Activated naive CD4-positive, alpha-beta T cell treated with anti-CD3 and anti-CD28 coated beads, Interleukin-2, amount 50 U/mL, for 72 hours (primary cell): ENCODE measurements at regions not wholly inside any gene's neighbourhood (a gene's known extent, or its start where the extent isn't known, plus 50 kb on each side); places are given as distances from the start of the nearest gene placed in this dataset.
"Not testable (repeated sequence)": the region's sequence is repeated elsewhere in the genome, so short reads cannot be mapped to it uniquely, and the experiment has no call there.

Source experiments
- ATAC-seq, 2 donors: fragments of 150-1000 bp; cut with Tn5 transposase; 2 replicates each; pipeline ENCODE4 v1.10.0; 2021; ENCODE audit warnings: mild to moderate bottlenecking in 2 of 2, moderate library complexity in 2 of 2
- DNase-seq, 2 donors: peaks; one replicate each; pipeline ENCODE4 v3.0.0; 2021 to 2022; ENCODE audit warnings: low spot score in 2 of 2
- H3K27ac Mint-ChIP-seq, 2 donors: one replicate each; pipeline ENCODE4 v1.8.0; 2022; ENCODE audit warnings: mild to moderate bottlenecking in 2 of 2, mixed read lengths in 2 of 2
- H3K36me3 Mint-ChIP-seq, 2 donors: one replicate each; pipeline ENCODE4 v1.8.0; 2022; ENCODE audit warnings: mixed read lengths in 2 of 2
- H3K9me3 Mint-ChIP-seq, 2 donors: one replicate each; pipeline ENCODE4 v1.8.0; 2022; ENCODE audit warnings: mixed read lengths in 2 of 2

DNA sequence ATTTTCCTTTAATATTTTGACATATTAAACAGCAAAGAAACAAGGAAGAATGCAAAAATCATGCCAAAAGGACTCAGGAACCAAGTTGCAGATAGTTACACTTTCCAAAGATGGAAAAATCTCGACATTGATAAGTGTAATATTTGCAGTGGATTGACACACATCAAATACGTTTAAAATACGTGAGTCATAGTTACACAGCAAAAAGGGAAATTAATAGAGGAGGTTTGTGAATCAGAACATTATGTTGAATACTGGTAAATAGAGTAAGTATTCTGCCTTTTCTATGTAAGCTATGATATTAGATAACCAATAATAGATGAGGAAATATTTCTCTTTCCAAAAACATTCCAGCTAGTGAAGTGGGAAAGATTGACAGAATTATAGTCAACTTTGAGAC is 1761.3 kb upstream of the IGFBP7 start:
- no peak for DNase-seq
- no peak for ATAC-seq
- Mint-ChIP-seq H3K36me3 (peaks cover 0 to 5% of the 10 kb centered on the region in 2 donors), H3K27ac (no peak overlapping the region), H3K9me3 (peaks cover 7 to 12% of the 10 kb centered on the region in 2 donors)

GRCh38 chr4:58849026-58849425 is 1738.8 kb upstream of the IGFBP7 start:
- Mint-ChIP-seq H3K9me3 (peaks cover 14 to 25% of the 10 kb centered on the region in 2 donors), H3K36me3 (no peaks in the 10 kb centered on the region), H3K27ac (no peak overlapping the region)
- DNase-seq, result no peak
- ATAC-seq, result no peak

DNA sequence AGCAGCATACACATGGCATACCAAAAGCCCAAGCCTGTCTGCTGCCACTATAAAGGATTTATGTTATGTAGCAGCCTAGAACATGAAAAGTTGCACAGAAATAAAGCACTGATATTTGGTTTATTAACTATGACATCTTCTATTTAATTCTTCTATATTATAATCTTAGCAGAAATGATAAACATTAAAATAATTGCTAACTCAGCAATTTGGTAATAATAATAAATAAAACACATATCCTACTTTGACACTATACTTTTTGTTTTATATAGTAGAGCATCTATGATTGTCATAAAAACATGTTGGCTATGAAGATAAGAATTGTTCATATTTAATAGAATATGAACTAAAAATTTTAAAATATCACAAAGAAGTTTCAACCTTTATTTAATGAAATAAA is 1733.3 kb upstream of the IGFBP7 start:
- ATAC-seq (no peak), DNase-seq (no peak)
- H3K36me3 Mint-ChIP-seq, result peaks cover 0 to 9% of the 10 kb centered on the region in 2 donors
- H3K9me3 Mint-ChIP-seq, result peaks cover 23 to 41% of the 10 kb centered on the region in 2 donors
- H3K27ac Mint-ChIP-seq, result no peak overlapping the region

GRCh38 chr4:58833126-58833525 is 1722.9 kb upstream of the IGFBP7 start:
- H3K36me3 Mint-ChIP-seq, result no peaks in the 10 kb centered on the region
- H3K27ac Mint-ChIP-seq, result no peak overlapping the region
- peaks cover 15 to 22% of the 10 kb centered on the region in 2 donors for H3K9me3 Mint-ChIP-seq

GRCh38 chr4:58825278-58825677 is 1715.1 kb upstream of the IGFBP7 start:
- DNase-seq, result no peak
- H3K9me3 Mint-ChIP-seq, result peaks cover 23 to 25% of the 10 kb centered on the region in 2 donors
- H3K27ac Mint-ChIP-seq, result no peak overlapping the region
- H3K36me3 Mint-ChIP-seq, result no peaks in the 10 kb centered on the region
- no peak for ATAC-seq

More at GRCh38 chr4:58833126-58833525, 1722.9 kb upstream of the IGFBP7 start:
- no peak for ATAC-seq
- DNase-seq, result no peak

DNA sequence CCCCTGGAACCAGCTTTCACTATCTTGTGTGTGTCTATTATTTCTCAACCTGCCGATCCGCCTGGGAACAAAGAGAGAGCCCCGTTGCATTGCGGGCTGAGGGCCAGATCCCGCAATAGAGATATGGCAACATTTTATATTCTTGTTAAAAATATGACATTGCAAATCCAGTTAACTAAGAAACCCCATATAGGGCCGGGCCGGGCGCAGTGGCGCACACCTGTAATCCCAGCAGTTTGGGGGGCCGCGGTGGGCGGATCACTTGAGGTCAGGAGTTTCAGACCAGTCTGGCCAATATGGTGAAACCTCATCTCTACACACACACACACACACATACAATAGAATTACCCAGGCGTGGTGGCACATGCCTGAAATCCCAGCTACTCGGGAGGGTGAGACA is 1708.4 kb upstream of the IGFBP7 start:
- not testable (repeated sequence) for H3K36me3 Mint-ChIP-seq

GRCh38 chr4:58809948-58810347 is 1699.8 kb upstream of the IGFBP7 start:
- H3K27ac Mint-ChIP-seq, result no peak overlapping the region
- no peak for DNase-seq
- peaks cover 20 to 27% of the 10 kb centered on the region in 2 donors for H3K9me3 Mint-ChIP-seq
- ATAC-seq, result no peak
- H3K36me3 Mint-ChIP-seq, result no peaks in the 10 kb centered on the region

More for the DNA sequence above, 1708.4 kb upstream of the IGFBP7 start:
- H3K27ac Mint-ChIP-seq, DNase-seq, ATAC-seq: not testable (repeated sequence)
- peaks cover 14 to 20% of the 10 kb centered on the region in 2 donors for H3K9me3 Mint-ChIP-seq

DNA sequence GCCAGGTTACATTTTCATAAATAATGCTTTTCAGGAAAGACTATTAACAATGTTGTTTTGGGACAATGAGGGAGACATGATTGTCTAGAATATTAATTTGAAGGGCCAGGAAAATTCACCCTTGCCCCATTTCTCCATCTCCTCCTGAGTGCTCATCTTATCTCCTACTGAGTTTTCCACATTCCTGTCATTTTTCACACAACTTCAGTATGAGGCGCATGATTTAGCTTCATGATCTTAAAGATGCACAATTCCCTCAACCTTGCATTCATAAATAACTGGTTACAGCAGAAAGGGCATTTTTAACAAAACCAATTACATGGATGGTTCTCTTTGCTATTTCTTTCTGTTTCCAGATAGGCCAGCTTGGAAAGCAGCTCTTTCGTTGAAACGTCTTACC is 1699.2 kb upstream of the IGFBP7 start:
- ATAC-seq (no peak), DNase-seq (no peak)
- no peak overlapping the region for H3K27ac Mint-ChIP-seq
- peaks cover 21 to 27% of the 10 kb centered on the region in 2 donors for H3K9me3 Mint-ChIP-seq
- no peaks in the 10 kb centered on the region for H3K36me3 Mint-ChIP-seq

DNA sequence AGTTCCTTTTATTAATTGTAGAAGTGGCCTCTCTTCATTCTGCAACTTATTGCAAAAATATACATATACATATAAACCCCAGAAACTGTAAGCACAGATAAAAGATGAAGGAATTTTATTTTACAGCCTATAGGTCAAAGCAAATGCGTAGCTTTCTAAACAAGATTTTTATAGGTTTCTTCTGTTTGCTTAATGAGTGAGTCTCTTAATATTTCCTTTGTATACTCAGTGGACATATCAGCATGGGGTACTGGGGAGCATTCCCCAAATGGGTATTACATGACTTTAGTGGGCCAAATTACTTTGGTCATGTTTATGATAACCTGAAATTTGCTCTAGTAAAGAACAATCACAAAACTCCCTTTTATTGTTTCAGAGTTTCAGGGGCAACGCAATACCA is 1698.6 kb upstream of the IGFBP7 start:
- no peak overlapping the region for H3K27ac Mint-ChIP-seq
- no peak for ATAC-seq
- DNase-seq, result no peak
- no peaks in the 10 kb centered on the region for H3K36me3 Mint-ChIP-seq
- peaks cover 23 to 27% of the 10 kb centered on the region in 2 donors for H3K9me3 Mint-ChIP-seq

GRCh38 chr4:58807843-58808615 is 1697.8 kb upstream of the IGFBP7 start:
- Mint-ChIP-seq H3K9me3 (peaks cover 22 to 26% of the 10 kb centered on the region in 2 donors), H3K27ac (no peak overlapping the region), H3K36me3 (no peaks in the 10 kb centered on the region)
- DNase-seq (no peak), ATAC-seq (no peak)

DNA sequence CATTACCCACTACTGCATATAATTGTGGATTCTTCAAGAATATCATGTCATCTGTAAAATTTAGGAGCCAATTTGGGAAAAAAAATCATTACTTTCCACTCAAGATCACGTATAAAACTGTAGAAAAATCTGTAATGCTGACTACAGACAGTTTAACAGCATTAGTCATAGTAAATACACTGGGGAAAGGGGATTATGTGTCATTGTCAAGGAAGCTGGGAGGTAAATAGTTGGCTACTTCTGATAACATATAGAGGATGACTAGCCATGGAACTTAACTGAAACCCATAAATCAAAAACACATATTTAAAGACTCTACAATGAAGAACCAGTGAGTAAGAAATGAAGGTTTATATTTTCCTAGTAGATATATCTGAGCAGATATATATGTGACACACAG is 1666.4 kb upstream of the IGFBP7 start:
- ATAC-seq (no peak), DNase-seq (no peak)
- H3K9me3 Mint-ChIP-seq, result no peaks in the 10 kb centered on the region
- no peaks in the 10 kb centered on the region for H3K36me3 Mint-ChIP-seq
- H3K27ac Mint-ChIP-seq, result no peak overlapping the region

DNA sequence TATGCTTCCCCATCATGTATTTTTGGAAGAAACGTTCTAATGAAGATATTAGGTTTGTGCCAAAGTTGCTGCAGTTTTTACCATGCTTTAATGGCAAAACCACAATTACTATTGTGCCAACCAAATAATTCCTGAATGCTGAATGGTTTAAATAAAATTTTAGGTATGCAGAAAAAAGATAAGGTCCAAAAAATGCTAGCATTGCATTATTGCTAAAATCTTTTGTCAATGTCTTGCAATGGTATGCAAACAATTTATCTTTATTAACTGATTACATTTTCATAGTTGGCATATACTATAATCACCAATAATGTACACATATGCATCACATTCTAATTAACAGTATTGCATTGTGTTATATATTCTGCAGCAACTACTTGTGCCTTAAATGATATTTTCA is 1657.4 kb upstream of the IGFBP7 start:
- no peaks in the 10 kb centered on the region for H3K36me3 Mint-ChIP-seq
- no peak for DNase-seq
- ATAC-seq, result no peak
- peaks cover 8 to 10% of the 10 kb centered on the region in 2 donors for H3K9me3 Mint-ChIP-seq
- no peak overlapping the region for H3K27ac Mint-ChIP-seq

- DNase-seq, result no peak
Observed at GRCh38 chr4:58766763-58767162, 1656.6 kb upstream of the IGFBP7 start.

GRCh38 chr4:58761563-58761962 is 1651.4 kb upstream of the IGFBP7 start:
- no peak for ATAC-seq
- no peaks in the 10 kb centered on the region for H3K36me3 Mint-ChIP-seq
- no peak for DNase-seq
- H3K9me3 Mint-ChIP-seq, result peaks cover 5 to 8% of the 10 kb centered on the region in 2 donors
- H3K27ac Mint-ChIP-seq, result no peak overlapping the region

More at GRCh38 chr4:58766763-58767162, 1656.6 kb upstream of the IGFBP7 start:
- H3K27ac Mint-ChIP-seq, result no peak overlapping the region
- peaks cover 9 to 12% of the 10 kb centered on the region in 2 donors for H3K9me3 Mint-ChIP-seq
- no peak for ATAC-seq
- H3K36me3 Mint-ChIP-seq, result no peaks in the 10 kb centered on the region

DNA sequence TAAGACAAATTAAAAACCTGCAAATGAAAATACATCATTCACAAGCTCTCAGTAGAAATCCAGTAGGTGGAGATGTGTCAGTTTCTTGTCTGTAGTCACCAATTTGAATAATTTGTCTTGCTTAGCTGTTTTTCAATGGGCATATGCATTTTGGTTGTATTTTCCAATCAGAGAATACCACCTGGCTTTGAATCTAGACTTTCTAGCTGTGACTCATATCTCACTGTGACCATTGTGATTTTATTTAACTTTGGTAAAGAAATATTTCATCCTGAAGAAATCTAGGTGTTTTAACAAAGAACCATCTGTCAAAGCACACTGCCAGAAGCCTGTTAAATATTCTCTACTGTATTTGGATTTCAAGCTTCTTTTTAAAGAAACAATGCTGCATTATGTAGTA is 1650.6 kb upstream of the IGFBP7 start:
- no peak for DNase-seq
- Mint-ChIP-seq H3K36me3 (no peaks in the 10 kb centered on the region), H3K27ac (no peak overlapping the region), H3K9me3 (peaks cover 5 to 8% of the 10 kb centered on the region in 2 donors)
- ATAC-seq, result no peak

DNA sequence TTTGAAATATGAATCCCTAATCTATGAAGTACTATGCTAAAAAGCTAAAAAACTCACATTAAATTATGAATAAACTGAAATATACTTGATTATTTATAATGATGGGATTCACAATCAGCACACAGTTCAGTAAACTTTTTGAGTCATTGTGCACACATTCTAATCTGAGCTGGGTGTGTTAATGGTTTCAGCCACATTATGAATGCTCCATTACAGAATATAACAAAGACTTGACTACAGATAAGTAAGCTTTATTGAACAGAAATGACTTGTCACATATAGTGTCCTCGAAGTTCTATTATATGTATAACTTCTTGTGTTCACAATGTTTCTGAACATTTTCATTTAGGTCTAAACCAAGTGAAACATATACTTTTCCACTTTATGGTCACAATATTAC is 1649.9 kb upstream of the IGFBP7 start:
- ATAC-seq (no peak), DNase-seq (no peak)
- Mint-ChIP-seq H3K9me3 (peaks cover 5 to 8% of the 10 kb centered on the region in 2 donors), H3K27ac (no peak overlapping the region), H3K36me3 (no peaks in the 10 kb centered on the region)

GRCh38 chr4:58749206-58749605 is 1639.0 kb upstream of the IGFBP7 start:
- ATAC-seq (no peak), DNase-seq (no peak)
- Mint-ChIP-seq H3K36me3 (no peaks in the 10 kb centered on the region), H3K9me3 (peaks cover 0 to 3% of the 10 kb centered on the region in 2 donors), H3K27ac (no peak overlapping the region)

- H3K27ac Mint-ChIP-seq, result no peak overlapping the region
- ATAC-seq (no peak), DNase-seq (no peak)
- peaks cover 15 to 20% of the 10 kb centered on the region in 2 donors for H3K9me3 Mint-ChIP-seq
- H3K36me3 Mint-ChIP-seq, result no peaks in the 10 kb centered on the region
Observed at GRCh38 chr4:58740897-58741296, 1630.7 kb upstream of the IGFBP7 start.
